ENCODE measurements at regions not wholly inside any gene's neighbourhood (a gene's known extent, or its start where the extent isn't known, plus 50 kb on each side); places are given as distances from the start of the nearest gene placed in this dataset.

DNA sequence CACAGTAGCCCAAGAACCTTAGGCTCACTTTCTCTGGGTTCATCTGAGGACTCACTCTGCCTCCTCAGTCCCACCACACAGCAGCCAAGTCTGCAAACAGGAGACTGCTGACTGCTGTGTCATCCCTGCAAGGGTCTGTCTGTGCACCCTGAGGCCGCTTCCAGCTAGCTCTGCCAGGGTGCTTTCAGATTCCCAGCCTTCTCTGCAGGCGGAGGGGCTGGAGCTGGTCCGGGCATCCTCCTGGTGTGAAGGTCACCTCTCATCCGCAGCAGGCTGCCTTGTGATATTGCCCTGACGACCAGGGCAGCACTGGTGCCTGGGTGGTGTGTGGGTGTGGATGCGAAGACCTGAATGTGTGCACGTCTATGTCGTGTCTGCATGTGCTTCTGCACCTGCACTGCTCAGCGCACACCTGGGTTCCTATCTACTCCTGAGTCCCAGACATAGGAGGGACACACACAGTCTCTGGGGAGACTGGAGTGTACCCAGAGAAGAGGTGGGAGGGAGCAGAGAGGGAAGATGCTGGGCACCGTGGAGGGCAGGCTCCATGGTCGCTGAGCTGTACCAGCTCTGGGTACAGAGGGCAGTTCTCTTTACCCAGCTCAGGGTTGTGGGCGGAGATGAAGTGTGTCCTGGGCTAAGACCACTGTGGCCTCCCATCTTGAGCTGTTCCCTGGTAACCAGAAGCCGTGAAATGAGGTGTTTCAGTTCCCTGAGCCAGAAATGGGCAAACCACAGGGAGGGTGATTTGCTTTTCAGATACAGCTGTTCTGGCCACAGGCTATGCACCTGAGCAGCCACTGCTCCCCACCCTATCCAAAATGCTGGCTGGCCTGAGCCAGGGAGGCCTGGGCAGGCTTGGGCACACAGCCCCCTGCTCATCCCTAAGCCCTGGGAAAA, 160.9 kb upstream of the CSF3R start:
- Histone ChIP-seq H3K27ac (ENCODE audit: low read depth in 1 of 2, low read length in 2 of 2) (no peak overlapping the region), H3K9ac (ENCODE audit: low read depth in 1 of 2, low read length in 2 of 2) (no peak overlapping the region), H3K36me3 (ENCODE audit: control insufficient read depth in 4 of 4, insufficient read depth in 3 of 4, low read depth in 1 of 4, low read length in 3 of 4) (no peaks in the 10 kb centered on the region), H3K27me3 (ENCODE audit: control insufficient read depth in 4 of 4, insufficient read depth in 4 of 4, low read length in 3 of 4) (peaks cover 0 to 4% (median 0%) of the 10 kb centered on the region in 4 donors), H3K9me3 (ENCODE audit: control insufficient read depth in 4 of 4, low read length in 3 of 4) (no peaks in the 10 kb centered on the region), H3K4me1 (ENCODE audit: control insufficient read depth in 4 of 4, insufficient read depth in 4 of 4, low read length in 3 of 4) (no peaks in the 10 kb centered on the region), H3K4me3 (ENCODE audit: low read depth in 1 of 3, low read length in 3 of 3) (no peak overlapping the region)
- DNase-seq (ENCODE audit: low spot score): no peak
- no peak for TF ChIP-seq JUND (IDR thresholded peaks at IDR 0.05)
- no peak for TF ChIP-seq FOXA2 (IDR thresholded peaks at IDR 0.05)
- TF ChIP-seq, protein P1, sequence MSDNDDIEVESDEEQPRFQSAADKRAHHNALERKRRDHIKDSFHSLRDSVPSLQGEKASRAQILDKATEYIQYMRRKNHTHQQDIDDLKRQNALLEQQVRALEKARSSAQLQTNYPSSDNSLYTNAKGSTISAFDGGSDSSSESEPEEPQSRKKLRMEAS (IDR thresholded peaks at IDR 0.05): no peak
- TF ChIP-seq, protein P2, sequence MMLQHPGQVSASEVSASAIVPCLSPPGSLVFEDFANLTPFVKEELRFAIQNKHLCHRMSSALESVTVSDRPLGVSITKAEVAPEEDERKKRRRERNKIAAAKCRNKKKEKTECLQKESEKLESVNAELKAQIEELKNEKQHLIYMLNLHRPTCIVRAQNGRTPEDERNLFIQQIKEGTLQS (IDR thresholded peaks at IDR 0.05): no peak
- no peak for TF ChIP-seq RXRA (IDR thresholded peaks at IDR 0.05)
- TF ChIP-seq NR2F2 (IDR thresholded peaks at IDR 0.05): no peak
- no peak for TF ChIP-seq RAD21 (IDR thresholded peaks at IDR 0.05)
- no peak for TF ChIP-seq REST (IDR thresholded peaks at IDR 0.05)
- TF ChIP-seq, protein P3, sequence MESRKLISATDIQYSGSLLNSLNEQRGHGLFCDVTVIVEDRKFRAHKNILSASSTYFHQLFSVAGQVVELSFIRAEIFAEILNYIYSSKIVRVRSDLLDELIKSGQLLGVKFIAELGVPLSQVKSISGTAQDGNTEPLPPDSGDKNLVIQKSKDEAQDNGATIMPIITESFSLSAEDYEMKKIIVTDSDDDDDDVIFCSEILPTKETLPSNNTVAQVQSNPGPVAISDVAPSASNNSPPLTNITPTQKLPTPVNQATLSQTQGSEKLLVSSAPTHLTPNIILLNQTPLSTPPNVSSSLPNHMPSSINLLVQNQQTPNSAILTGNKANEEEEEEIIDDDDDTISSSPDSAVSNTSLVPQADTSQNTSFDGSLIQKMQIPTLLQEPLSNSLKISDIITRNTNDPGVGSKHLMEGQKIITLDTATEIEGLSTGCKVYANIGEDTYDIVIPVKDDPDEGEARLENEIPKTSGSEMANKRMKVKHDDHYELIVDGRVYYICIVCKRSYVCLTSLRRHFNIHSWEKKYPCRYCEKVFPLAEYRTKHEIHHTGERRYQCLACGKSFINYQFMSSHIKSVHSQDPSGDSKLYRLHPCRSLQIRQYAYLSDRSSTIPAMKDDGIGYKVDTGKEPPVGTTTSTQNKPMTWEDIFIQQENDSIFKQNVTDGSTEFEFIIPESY (IDR thresholded peaks at IDR 0.05): no peak
- TF ChIP-seq, protein P4, sequence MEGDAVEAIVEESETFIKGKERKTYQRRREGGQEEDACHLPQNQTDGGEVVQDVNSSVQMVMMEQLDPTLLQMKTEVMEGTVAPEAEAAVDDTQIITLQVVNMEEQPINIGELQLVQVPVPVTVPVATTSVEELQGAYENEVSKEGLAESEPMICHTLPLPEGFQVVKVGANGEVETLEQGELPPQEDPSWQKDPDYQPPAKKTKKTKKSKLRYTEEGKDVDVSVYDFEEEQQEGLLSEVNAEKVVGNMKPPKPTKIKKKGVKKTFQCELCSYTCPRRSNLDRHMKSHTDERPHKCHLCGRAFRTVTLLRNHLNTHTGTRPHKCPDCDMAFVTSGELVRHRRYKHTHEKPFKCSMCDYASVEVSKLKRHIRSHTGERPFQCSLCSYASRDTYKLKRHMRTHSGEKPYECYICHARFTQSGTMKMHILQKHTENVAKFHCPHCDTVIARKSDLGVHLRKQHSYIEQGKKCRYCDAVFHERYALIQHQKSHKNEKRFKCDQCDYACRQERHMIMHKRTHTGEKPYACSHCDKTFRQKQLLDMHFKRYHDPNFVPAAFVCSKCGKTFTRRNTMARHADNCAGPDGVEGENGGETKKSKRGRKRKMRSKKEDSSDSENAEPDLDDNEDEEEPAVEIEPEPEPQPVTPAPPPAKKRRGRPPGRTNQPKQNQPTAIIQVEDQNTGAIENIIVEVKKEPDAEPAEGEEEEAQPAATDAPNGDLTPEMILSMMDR (IDR thresholded peaks at IDR 0.05; ENCODE audit: low read depth, low read length, missing input control): no peak
- TF ChIP-seq YY1 (IDR thresholded peaks at IDR 0.05): no peak
- TF ChIP-seq EGR1 (IDR thresholded peaks at IDR 0.05; ENCODE audit: low read depth in 2 of 2): no peak
- TF ChIP-seq GABPA (IDR thresholded peaks at IDR 0.05 in 1 of 2, conservative IDR thresholded peaks at IDR 0.05 in 1 of 2): no peak
- TF ChIP-seq SP1 (IDR thresholded peaks at IDR 0.05): no peak
- 77% methylated on average over 13 of the region's 13 CpGs for WGBS

Data from liver (tissue), 8 donors.